ENCODE measurements at regions not wholly inside any gene's neighbourhood (a gene's known extent, or its start where the extent isn't known, plus 50 kb on each side); places are given as distances from the start of the nearest gene placed in this dataset.
"Not testable (repeated sequence)": the region's sequence is repeated elsewhere in the genome, so short reads cannot be mapped to it uniquely, and the experiment has no call there.

DNA sequence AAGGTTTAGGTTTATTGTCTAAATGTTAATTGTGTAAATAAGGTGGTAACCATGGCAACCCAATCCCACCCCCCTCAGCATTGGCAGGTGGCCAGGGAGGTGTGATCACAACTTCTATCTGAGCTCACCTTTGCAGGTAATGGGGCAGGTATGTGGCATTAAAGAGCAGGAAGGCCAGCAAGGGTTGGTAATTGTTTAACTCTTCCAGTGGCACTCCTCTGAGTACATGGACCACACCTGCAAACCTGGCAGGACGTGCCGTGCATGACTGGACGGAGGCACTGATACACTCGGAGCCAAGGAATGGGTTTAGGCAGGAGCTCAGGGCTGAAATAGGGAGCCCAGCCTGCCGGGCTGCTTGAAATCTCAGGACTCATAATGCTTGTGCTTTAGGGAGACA is 107.0 kb upstream of the BMP2 start:
- Mint-ChIP-seq H3K9me3 (peaks cover 57% of the 10 kb centered on the region), H3K27ac (no peak overlapping the region), H3K27me3 (ENCODE audit: insufficient read depth) (peaks cover 2% of the 10 kb centered on the region; the same call in 1 of the 2 replicates), H3K4me3 (no peak overlapping the region), H3K4me1 (ENCODE audit: low read depth) (no peaks in the 10 kb centered on the region), H3K36me3 (ENCODE audit: low read depth) (no peaks in the 10 kb centered on the region)
- no peak for DNase-seq
- TF ChIP-seq, protein P1, sequence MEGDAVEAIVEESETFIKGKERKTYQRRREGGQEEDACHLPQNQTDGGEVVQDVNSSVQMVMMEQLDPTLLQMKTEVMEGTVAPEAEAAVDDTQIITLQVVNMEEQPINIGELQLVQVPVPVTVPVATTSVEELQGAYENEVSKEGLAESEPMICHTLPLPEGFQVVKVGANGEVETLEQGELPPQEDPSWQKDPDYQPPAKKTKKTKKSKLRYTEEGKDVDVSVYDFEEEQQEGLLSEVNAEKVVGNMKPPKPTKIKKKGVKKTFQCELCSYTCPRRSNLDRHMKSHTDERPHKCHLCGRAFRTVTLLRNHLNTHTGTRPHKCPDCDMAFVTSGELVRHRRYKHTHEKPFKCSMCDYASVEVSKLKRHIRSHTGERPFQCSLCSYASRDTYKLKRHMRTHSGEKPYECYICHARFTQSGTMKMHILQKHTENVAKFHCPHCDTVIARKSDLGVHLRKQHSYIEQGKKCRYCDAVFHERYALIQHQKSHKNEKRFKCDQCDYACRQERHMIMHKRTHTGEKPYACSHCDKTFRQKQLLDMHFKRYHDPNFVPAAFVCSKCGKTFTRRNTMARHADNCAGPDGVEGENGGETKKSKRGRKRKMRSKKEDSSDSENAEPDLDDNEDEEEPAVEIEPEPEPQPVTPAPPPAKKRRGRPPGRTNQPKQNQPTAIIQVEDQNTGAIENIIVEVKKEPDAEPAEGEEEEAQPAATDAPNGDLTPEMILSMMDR (IDR thresholded peaks at IDR 0.05): no peak

GRCh38 chr20:6658909-6659308 is 108.6 kb upstream of the BMP2 start:
- not testable (repeated sequence) for H3K4me1 Mint-ChIP-seq (ENCODE audit: low read depth); H3K27me3 Mint-ChIP-seq (ENCODE audit: insufficient read depth); H3K36me3 Mint-ChIP-seq (ENCODE audit: low read depth); H3K4me3 Mint-ChIP-seq; DNase-seq; H3K27ac Mint-ChIP-seq
- peaks cover 52% of the 10 kb centered on the region for H3K9me3 Mint-ChIP-seq

DNA sequence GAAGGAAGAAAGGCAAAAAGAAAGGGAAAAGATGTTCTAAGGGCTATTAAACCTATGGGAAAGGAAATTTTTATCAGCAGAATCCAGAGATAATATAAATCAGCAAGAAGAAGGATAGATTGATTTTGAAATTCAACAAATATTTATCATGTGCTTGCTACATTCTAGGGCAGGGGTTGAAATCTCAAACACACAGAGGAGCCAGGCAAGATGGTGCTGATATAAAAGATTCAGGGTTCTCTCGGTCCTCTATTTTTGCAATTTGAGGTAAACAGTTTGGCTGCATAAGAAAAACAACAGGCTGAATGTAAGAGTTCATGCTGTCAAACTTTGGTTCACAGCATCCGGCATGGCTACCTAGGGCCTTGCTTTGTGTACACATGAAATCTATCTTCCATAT is 109.6 kb upstream of the BMP2 start:
- Mint-ChIP-seq H3K27ac (no peak overlapping the region), H3K4me1 (ENCODE audit: low read depth) (no peaks in the 10 kb centered on the region), H3K9me3 (peaks cover 52% of the 10 kb centered on the region), H3K36me3 (ENCODE audit: low read depth) (no peaks in the 10 kb centered on the region), H3K27me3 (ENCODE audit: insufficient read depth) (peaks cover 2% of the 10 kb centered on the region; the same call in 1 of the 2 replicates), H3K4me3 (no peak overlapping the region)
- DNase-seq: no peak
- TF ChIP-seq, protein P1 (IDR thresholded peaks at IDR 0.05): no peak

GRCh38 chr20:6657111-6657510 is 110.4 kb upstream of the BMP2 start:
- Mint-ChIP-seq H3K4me1 (ENCODE audit: low read depth) (no peaks in the 10 kb centered on the region), H3K4me3 (no peak overlapping the region), H3K36me3 (ENCODE audit: low read depth) (no peaks in the 10 kb centered on the region), H3K9me3 (peaks cover 50% of the 10 kb centered on the region), H3K27me3 (ENCODE audit: insufficient read depth) (peaks cover 2% of the 10 kb centered on the region; the same call in 1 of the 2 replicates), H3K27ac (no peak overlapping the region)
- no peak for DNase-seq
- TF ChIP-seq, protein P1 (IDR thresholded peaks at IDR 0.05): no peak

DNA sequence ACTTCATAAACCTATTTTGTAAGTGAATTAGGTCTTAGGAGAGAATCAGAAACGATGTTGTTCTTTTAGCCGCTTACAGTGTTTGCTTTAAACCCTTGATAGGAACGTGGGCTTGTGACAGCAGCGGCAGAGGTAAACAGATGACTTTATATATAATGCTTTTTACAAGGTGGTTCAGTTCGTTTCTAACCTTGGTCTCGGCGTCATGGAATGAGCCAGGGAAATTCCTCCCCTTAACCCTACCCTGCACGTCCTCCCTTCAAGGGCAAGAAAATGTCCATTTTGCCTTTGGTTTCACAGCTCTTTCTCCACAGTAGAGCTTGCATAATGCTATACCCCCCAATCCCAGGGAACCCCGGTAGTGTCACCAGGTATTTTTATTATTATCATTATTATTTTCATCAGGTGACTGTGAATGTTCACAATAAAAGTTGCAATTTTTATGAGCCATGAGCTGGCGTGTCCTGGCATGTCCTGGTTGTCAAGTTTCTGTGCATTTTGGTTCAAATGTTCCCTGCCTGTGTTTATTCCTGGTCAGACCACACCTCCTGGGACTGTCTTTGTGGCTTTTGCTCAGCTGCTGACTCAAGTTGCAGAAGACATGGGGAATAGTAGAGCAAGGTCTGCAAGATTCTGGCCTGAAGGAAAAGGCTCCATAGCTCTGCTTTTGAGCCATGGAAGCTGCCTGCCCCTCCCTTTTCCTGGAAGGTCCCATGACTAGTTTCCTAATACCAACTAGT is 112.8 kb upstream of the BMP2 start:
- Mint-ChIP-seq H3K36me3 (ENCODE audit: low read depth) (no peaks in the 10 kb centered on the region), H3K4me1 (ENCODE audit: low read depth) (no peaks in the 10 kb centered on the region), H3K4me3 (no peak overlapping the region), H3K27ac (no peak overlapping the region), H3K9me3 (peaks cover 43% of the 10 kb centered on the region), H3K27me3 (ENCODE audit: insufficient read depth) (peaks cover 2% of the 10 kb centered on the region; the same call in 1 of the 2 replicates)
- DNase-seq: no peak
- TF ChIP-seq, protein P1 (IDR thresholded peaks at IDR 0.05): no peak

DNA sequence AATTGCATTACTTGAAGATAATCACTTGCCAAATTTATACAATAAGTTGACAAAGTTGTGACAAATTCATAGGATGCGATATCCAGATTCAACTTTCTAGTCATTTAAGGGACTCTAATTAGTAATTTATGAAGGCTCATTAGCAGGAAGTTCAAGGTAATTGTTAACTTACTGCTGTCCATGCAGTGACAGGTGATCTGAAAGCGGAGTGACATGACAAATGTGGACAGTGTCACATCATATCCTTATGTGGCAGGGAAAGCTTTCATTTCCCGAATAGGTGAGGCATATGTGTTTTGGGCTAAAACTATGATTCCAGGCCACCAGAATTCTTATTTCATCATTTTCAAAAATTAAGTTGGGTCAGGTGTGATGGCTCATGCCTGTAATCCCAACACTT is 115.9 kb upstream of the BMP2 start:
- Mint-ChIP-seq H3K36me3 (ENCODE audit: low read depth) (no peaks in the 10 kb centered on the region), H3K9me3 (peaks cover 39% of the 10 kb centered on the region), H3K27ac (no peak overlapping the region), H3K4me3 (no peak overlapping the region), H3K27me3 (ENCODE audit: insufficient read depth) (no peaks in the 10 kb centered on the region), H3K4me1 (ENCODE audit: low read depth) (no peaks in the 10 kb centered on the region)
- TF ChIP-seq, protein P1 (IDR thresholded peaks at IDR 0.05): no peak
- no peak for DNase-seq

All from HFFc6 (cell line).